ENCODE measurements at regions not wholly inside any gene's neighbourhood (a gene's known extent, or its start where the extent isn't known, plus 50 kb on each side); places are given as distances from the start of the nearest gene placed in this dataset.

- TF ChIP-seq CTCF (IDR thresholded peaks at IDR 0.05) (no peak), POLR2A (IDR thresholded peaks at IDR 0.05) (no peak)
Measured at GRCh38 chr19:31436121-31436776, 87.0 kb upstream of the TSHZ3 start.
